ENCODE measurements at regions not wholly inside any gene's neighbourhood (a gene's known extent, or its start where the extent isn't known, plus 50 kb on each side); places are given as distances from the start of the nearest gene placed in this dataset.

GRCh38 chr18:77919923-77920322 is 670.3 kb downstream of the GALR1 start:
- no peak for TF ChIP-seq CTCF (conservative IDR thresholded peaks at IDR 0.05)
- Mint-ChIP-seq H3K36me3 (ENCODE audit: low read depth) (no peaks in the 10 kb centered on the region), H3K4me3 (no peak overlapping the region), H3K27ac (ENCODE audit: unreplicated experiment) (no peak overlapping the region), H3K4me1 (no peaks in the 10 kb centered on the region), H3K27me3 (ENCODE audit: low read depth) (no peaks in the 10 kb centered on the region), H3K9me3 (no peaks in the 10 kb centered on the region)
- no peak for DNase-seq (ENCODE audit: low read depth, low spot score)

GRCh38 chr18:77935342-77935741 is 685.7 kb downstream of the GALR1 start:
- Mint-ChIP-seq H3K36me3 (ENCODE audit: low read depth) (peaks cover 4% of the 10 kb centered on the region), H3K27me3 (ENCODE audit: low read depth) (no peaks in the 10 kb centered on the region), H3K27ac (ENCODE audit: unreplicated experiment) (no peak overlapping the region), H3K4me3 (no peak overlapping the region), H3K9me3 (peaks cover 6% of the 10 kb centered on the region), H3K4me1 (no peaks in the 10 kb centered on the region)
- no peak for DNase-seq (ENCODE audit: low read depth, low spot score)
- no peak for TF ChIP-seq CTCF (conservative IDR thresholded peaks at IDR 0.05)

- Mint-ChIP-seq H3K36me3 (ENCODE audit: low read depth) (peaks cover 4% of the 10 kb centered on the region), H3K27ac (ENCODE audit: unreplicated experiment) (no peak overlapping the region), H3K4me3 (no peak overlapping the region), H3K27me3 (ENCODE audit: low read depth) (no peaks in the 10 kb centered on the region), H3K9me3 (no peaks in the 10 kb centered on the region), H3K4me1 (no peaks in the 10 kb centered on the region)
- no peak for DNase-seq (ENCODE audit: low read depth, low spot score)
- TF ChIP-seq CTCF (conservative IDR thresholded peaks at IDR 0.05), result no peak
Observed at GRCh38 chr18:77940566-77940965, 690.9 kb downstream of the GALR1 start.

GRCh38 chr18:77944533-77944932 is 694.9 kb downstream of the GALR1 start:
- no peaks in the 10 kb centered on the region for H3K36me3 Mint-ChIP-seq (ENCODE audit: low read depth)
- H3K4me3 Mint-ChIP-seq, result no peak overlapping the region
- no peak for TF ChIP-seq CTCF (conservative IDR thresholded peaks at IDR 0.05)
- DNase-seq (ENCODE audit: low read depth, low spot score), result no peak
- H3K27ac Mint-ChIP-seq (ENCODE audit: unreplicated experiment), result no peak overlapping the region
- H3K4me1 Mint-ChIP-seq, result no peaks in the 10 kb centered on the region
- H3K27me3 Mint-ChIP-seq (ENCODE audit: low read depth), result no peaks in the 10 kb centered on the region
- no peaks in the 10 kb centered on the region for H3K9me3 Mint-ChIP-seq

- DNase-seq (ENCODE audit: low read depth, low spot score), result no peak
- TF ChIP-seq CTCF (conservative IDR thresholded peaks at IDR 0.05), result no peak
- Mint-ChIP-seq H3K36me3 (ENCODE audit: low read depth) (peaks cover 1% of the 10 kb centered on the region), H3K4me3 (no peak overlapping the region), H3K9me3 (peaks cover 4% of the 10 kb centered on the region), H3K4me1 (no peaks in the 10 kb centered on the region), H3K27me3 (ENCODE audit: low read depth) (no peaks in the 10 kb centered on the region), H3K27ac (ENCODE audit: unreplicated experiment) (no peak overlapping the region)
Observed at GRCh38 chr18:77948567-77948966, 698.9 kb downstream of the GALR1 start.

All from neural crest cell (in vitro differentiated cells).